DMS 273 (cell line): ENCODE measurements at regions not wholly inside any gene's neighbourhood (a gene's known extent, or its start where the extent isn't known, plus 50 kb on each side); places are given as distances from the start of the nearest gene placed in this dataset.
"Not testable (repeated sequence)": the region's sequence is repeated elsewhere in the genome, so short reads cannot be mapped to it uniquely, and the experiment has no call there.

Experiments used
- DNase-seq: peaks from one replicate; lab custom pipeline; 2025; ENCODE audit not compliant: unreplicated experiment; lab: John Stamatoyannopoulos, UW

GRCh38 chr11:106152013-106152412, 74.6 kb downstream of the AASDHPPT start:
- peak; percentile 8 for DNase-seq

- DNase-seq = no peak
Measured at GRCh38 chr11:106152824-106153223, 75.4 kb downstream of the AASDHPPT start.

- peak; percentile 50 for DNase-seq
Measured at GRCh38 chr11:106156290-106156937, 79.0 kb downstream of the AASDHPPT start.

GRCh38 chr11:106158406-106158805, 80.9 kb downstream of the AASDHPPT start:
- DNase-seq = no peak

GRCh38 chr11:106159836-106160235, 82.4 kb downstream of the AASDHPPT start:
- no peak for DNase-seq

GRCh38 chr11:106160494-106160893, 83.0 kb downstream of the AASDHPPT start:
- DNase-seq = no peak

GRCh38 chr11:106161775-106162634, 84.5 kb downstream of the AASDHPPT start:
- no peak for DNase-seq

GRCh38 chr11:106167085-106167484, 89.6 kb downstream of the AASDHPPT start:
- DNase-seq = no peak

- DNase-seq = no peak
Measured at GRCh38 chr11:106172386-106172991, 95.0 kb downstream of the AASDHPPT start.

- DNase-seq = no peak
Measured at GRCh38 chr11:106173291-106173690, 95.8 kb downstream of the AASDHPPT start.

- DNase-seq = not testable (repeated sequence)
Measured at GRCh38 chr11:106174003-106174402, 96.5 kb downstream of the AASDHPPT start.

- no peak for DNase-seq
Measured at GRCh38 chr11:106176817-106177216, 99.4 kb downstream of the AASDHPPT start.

GRCh38 chr11:106177311-106177710, 99.8 kb downstream of the AASDHPPT start:
- no peak for DNase-seq

- DNase-seq = no peak
Measured at GRCh38 chr11:106178361-106178760, 100.9 kb downstream of the AASDHPPT start.

- DNase-seq = no peak
Measured at GRCh38 chr11:106179048-106179447, 101.6 kb downstream of the AASDHPPT start.

- peak; percentile 14 for DNase-seq
Measured at GRCh38 chr11:106186630-106187029, 109.2 kb downstream of the AASDHPPT start.

GRCh38 chr11:106187860-106188456, 110.5 kb downstream of the AASDHPPT start:
- peak; percentile 3 for DNase-seq

GRCh38 chr11:106193956-106194355, 116.5 kb downstream of the AASDHPPT start:
- no peak for DNase-seq

GRCh38 chr11:106197438-106197837, 120.0 kb downstream of the AASDHPPT start:
- DNase-seq = no peak

- no peak for DNase-seq
Measured at GRCh38 chr11:106202935-106203620, 125.6 kb downstream of the AASDHPPT start.

- no peak for DNase-seq
Measured at GRCh38 chr11:106208760-106209159, 131.3 kb downstream of the AASDHPPT start.
